ENCODE measurements at regions not wholly inside any gene's neighbourhood (a gene's known extent, or its start where the extent isn't known, plus 50 kb on each side); places are given as distances from the start of the nearest gene placed in this dataset.

DNA sequence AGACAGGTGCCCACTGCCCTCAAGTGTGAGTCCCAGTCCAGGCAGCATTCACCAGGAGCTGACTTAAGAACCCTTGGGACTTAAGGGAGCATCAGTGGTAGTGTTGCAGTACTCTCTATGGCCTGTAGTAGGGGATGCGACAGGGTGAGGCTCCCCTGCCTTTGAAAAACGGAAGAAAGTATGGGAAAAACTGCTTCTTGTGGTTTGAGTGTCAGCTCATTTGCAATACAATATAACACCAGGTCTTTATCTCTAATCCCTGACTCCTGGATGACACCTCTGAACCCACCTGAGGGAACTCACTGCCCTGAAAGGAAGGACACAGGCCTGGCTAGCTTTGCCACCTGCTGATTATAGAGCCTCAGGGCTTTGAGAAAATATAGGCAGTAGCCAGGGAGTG is 176.0 kb downstream of the SMARCA1 start:
- no peak overlapping the region for H3K27ac ChIP-seq (ENCODE audit: low read length)
- TF ChIP-seq, protein P1, sequence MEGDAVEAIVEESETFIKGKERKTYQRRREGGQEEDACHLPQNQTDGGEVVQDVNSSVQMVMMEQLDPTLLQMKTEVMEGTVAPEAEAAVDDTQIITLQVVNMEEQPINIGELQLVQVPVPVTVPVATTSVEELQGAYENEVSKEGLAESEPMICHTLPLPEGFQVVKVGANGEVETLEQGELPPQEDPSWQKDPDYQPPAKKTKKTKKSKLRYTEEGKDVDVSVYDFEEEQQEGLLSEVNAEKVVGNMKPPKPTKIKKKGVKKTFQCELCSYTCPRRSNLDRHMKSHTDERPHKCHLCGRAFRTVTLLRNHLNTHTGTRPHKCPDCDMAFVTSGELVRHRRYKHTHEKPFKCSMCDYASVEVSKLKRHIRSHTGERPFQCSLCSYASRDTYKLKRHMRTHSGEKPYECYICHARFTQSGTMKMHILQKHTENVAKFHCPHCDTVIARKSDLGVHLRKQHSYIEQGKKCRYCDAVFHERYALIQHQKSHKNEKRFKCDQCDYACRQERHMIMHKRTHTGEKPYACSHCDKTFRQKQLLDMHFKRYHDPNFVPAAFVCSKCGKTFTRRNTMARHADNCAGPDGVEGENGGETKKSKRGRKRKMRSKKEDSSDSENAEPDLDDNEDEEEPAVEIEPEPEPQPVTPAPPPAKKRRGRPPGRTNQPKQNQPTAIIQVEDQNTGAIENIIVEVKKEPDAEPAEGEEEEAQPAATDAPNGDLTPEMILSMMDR (IDR thresholded peaks at IDR 0.05; ENCODE audit: poor library complexity, severe bottlenecking) = no peak
- TF ChIP-seq EP300 (conservative IDR thresholded peaks at IDR 0.05; ENCODE audit: poor library complexity, severe bottlenecking) (no peak), RAD21 (conservative IDR thresholded peaks at IDR 0.05) (no peak), MXI1 (conservative IDR thresholded peaks at IDR 0.05; ENCODE audit: poor library complexity, severe bottlenecking) (no peak), EZH2 (IDR thresholded peaks at IDR 0.05; ENCODE audit: borderline replicate concordance, insufficient read depth, low read length, poor library complexity, severe bottlenecking) (no peak), TAF1 (IDR thresholded peaks at IDR 0.05; ENCODE audit: low read depth) (no peak), SMC3 (conservative IDR thresholded peaks at IDR 0.05; ENCODE audit: poor library complexity) (no peak), POLR2AphosphoS5 (IDR thresholded peaks at IDR 0.05) (no peak)
- TF ChIP-seq, protein P2, sequence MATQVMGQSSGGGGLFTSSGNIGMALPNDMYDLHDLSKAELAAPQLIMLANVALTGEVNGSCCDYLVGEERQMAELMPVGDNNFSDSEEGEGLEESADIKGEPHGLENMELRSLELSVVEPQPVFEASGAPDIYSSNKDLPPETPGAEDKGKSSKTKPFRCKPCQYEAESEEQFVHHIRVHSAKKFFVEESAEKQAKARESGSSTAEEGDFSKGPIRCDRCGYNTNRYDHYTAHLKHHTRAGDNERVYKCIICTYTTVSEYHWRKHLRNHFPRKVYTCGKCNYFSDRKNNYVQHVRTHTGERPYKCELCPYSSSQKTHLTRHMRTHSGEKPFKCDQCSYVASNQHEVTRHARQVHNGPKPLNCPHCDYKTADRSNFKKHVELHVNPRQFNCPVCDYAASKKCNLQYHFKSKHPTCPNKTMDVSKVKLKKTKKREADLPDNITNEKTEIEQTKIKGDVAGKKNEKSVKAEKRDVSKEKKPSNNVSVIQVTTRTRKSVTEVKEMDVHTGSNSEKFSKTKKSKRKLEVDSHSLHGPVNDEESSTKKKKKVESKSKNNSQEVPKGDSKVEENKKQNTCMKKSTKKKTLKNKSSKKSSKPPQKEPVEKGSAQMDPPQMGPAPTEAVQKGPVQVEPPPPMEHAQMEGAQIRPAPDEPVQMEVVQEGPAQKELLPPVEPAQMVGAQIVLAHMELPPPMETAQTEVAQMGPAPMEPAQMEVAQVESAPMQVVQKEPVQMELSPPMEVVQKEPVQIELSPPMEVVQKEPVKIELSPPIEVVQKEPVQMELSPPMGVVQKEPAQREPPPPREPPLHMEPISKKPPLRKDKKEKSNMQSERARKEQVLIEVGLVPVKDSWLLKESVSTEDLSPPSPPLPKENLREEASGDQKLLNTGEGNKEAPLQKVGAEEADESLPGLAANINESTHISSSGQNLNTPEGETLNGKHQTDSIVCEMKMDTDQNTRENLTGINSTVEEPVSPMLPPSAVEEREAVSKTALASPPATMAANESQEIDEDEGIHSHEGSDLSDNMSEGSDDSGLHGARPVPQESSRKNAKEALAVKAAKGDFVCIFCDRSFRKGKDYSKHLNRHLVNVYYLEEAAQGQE (IDR thresholded peaks at IDR 0.05; ENCODE audit: borderline replicate concordance) = no peak
- H3K9me2 ChIP-seq (ENCODE audit: insufficient read depth, low read length) = no peaks in the 10 kb centered on the region
- H2AFZ ChIP-seq (ENCODE audit: low read depth, low read length) = no peak overlapping the region
- H3K9ac ChIP-seq (ENCODE audit: low read length) = no peak overlapping the region
- H3K4me3 ChIP-seq (ENCODE audit: low read length) = no peak overlapping the region
- no peaks in the 10 kb centered on the region for H3K9me3 ChIP-seq (ENCODE audit: low read length)
- no peaks in the 10 kb centered on the region for H3K36me3 ChIP-seq (ENCODE audit: insufficient read depth, low read length)
- no peaks in the 10 kb centered on the region for H4K20me1 ChIP-seq (ENCODE audit: insufficient read depth)
- H3K4me2 ChIP-seq (ENCODE audit: low read length) = no peak overlapping the region
- H3K27me3 ChIP-seq (ENCODE audit: insufficient read depth, low read depth, low read length) = no peaks in the 10 kb centered on the region
- H3F3A ChIP-seq (ENCODE audit: insufficient read depth, low read length, poor library complexity, severe bottlenecking) = no peaks in the 10 kb centered on the region
- no peaks in the 10 kb centered on the region for H3K79me2 ChIP-seq (replicated peaks; ENCODE audit: insufficient read depth, low read length)

DNA sequence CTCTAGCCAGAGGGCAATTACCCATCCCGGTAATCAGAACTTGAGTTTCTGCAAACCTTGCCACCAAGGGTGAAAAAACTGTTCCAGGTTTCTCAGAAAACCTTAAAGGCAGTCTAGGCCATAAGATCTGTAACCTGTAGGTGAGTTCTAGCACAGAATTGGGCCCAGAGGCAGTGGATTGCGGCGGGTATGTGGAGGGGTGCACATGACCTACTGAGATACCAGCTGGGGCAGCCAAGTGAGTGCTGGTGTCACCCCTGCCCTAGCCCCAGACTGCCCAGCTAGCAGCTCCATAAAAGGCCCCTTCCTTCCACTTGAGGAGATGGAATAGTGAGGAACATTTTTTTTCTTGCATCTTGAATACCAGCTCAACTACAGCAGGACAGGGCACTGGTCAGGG is 176.7 kb downstream of the SMARCA1 start:
- no peak overlapping the region for H3K27ac ChIP-seq (ENCODE audit: low read length)

More for the DNA sequence above, 176.7 kb downstream of the SMARCA1 start:
- Histone ChIP-seq H3K4me3 (ENCODE audit: low read length) (no peak overlapping the region), H3K9ac (ENCODE audit: low read length) (no peak overlapping the region), H4K20me1 (ENCODE audit: insufficient read depth) (no peaks in the 10 kb centered on the region), H2AFZ (ENCODE audit: low read depth, low read length) (no peak overlapping the region), H3K36me3 (ENCODE audit: insufficient read depth, low read length) (no peaks in the 10 kb centered on the region), H3K9me3 (ENCODE audit: low read length) (no peaks in the 10 kb centered on the region), H3F3A (ENCODE audit: insufficient read depth, low read length, poor library complexity, severe bottlenecking) (no peaks in the 10 kb centered on the region), H3K79me2 (replicated peaks; ENCODE audit: insufficient read depth, low read length) (no peaks in the 10 kb centered on the region), H3K9me2 (ENCODE audit: insufficient read depth, low read length) (no peaks in the 10 kb centered on the region), H3K4me2 (ENCODE audit: low read length) (no peak overlapping the region), H3K27me3 (ENCODE audit: insufficient read depth, low read depth, low read length) (no peaks in the 10 kb centered on the region)
- no peak for TF ChIP-seq SMC3 (conservative IDR thresholded peaks at IDR 0.05; ENCODE audit: poor library complexity)
- TF ChIP-seq EP300 (conservative IDR thresholded peaks at IDR 0.05; ENCODE audit: poor library complexity, severe bottlenecking) = no peak
- no peak for TF ChIP-seq RAD21 (conservative IDR thresholded peaks at IDR 0.05)
- TF ChIP-seq MXI1 (conservative IDR thresholded peaks at IDR 0.05; ENCODE audit: poor library complexity, severe bottlenecking) = no peak
- no peak for TF ChIP-seq POLR2AphosphoS5 (IDR thresholded peaks at IDR 0.05)
- TF ChIP-seq TAF1 (IDR thresholded peaks at IDR 0.05; ENCODE audit: low read depth) = no peak
- TF ChIP-seq EZH2 (IDR thresholded peaks at IDR 0.05; ENCODE audit: borderline replicate concordance, insufficient read depth, low read length, poor library complexity, severe bottlenecking) = no peak
- TF ChIP-seq, protein P1 (IDR thresholded peaks at IDR 0.05; ENCODE audit: poor library complexity, severe bottlenecking) = no peak
- TF ChIP-seq, protein P2 (IDR thresholded peaks at IDR 0.05; ENCODE audit: borderline replicate concordance) = no peak
